HK-2 (cell line): ENCODE measurements at regions not wholly inside any gene's neighbourhood (a gene's known extent, or its start where the extent isn't known, plus 50 kb on each side); places are given as distances from the start of the nearest gene placed in this dataset.
"Not testable (repeated sequence)": the region's sequence is repeated elsewhere in the genome, so short reads cannot be mapped to it uniquely, and the experiment has no call there.

Experiments
- DNase-seq: peaks from one replicate; pipeline ENCODE4 v3.0.0-alpha.2; 2018; ENCODE audit not compliant: unreplicated experiment

DNA sequence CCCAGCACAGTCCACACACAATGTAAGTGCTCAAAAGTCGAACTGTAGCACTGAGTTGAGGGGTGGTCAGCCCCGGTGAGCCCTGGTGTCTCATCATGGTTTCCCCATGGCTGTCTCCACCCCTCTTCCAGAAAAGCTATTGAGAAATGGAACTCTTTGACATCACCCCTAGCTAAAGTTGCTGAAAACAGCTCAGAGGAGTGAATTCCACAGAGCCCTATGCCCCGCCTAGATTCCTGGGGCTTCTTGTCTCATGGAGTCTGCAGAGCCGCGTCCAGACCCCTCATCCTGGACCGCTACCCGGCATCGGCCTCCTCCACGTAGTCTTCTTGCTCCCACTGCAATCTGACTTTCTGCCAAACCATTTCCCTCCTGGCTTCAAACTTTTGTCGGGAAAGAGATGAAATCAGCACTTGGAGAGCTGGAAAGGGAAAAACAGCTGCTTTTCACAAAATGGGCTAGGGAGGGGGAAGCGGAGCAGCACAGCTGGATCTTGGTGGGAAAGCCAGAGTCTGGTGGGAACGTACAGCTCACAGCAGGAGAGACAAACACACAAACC is 132.2 kb downstream of the SNX5 start:
- DNase-seq: no peak

DNA sequence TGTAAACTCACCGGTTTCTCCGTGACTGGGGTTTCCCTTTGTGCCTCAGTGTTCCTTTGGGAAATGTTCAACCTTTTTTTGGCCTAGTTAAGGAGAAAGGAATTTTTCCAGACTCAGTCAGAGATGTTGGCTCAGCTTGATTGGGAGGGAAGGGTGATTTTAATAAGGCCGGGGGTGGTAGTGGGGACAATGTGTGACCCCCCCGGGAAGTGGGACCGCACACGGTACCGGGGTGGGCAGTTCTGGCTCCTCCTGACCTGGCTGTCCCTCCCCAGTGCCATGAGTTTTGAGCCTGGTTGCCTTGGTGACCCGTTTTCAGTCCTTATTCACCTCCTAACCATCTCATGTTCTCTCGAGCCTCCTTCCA is 132.7 kb downstream of the SNX5 start:
- DNase-seq: no peak

DNA sequence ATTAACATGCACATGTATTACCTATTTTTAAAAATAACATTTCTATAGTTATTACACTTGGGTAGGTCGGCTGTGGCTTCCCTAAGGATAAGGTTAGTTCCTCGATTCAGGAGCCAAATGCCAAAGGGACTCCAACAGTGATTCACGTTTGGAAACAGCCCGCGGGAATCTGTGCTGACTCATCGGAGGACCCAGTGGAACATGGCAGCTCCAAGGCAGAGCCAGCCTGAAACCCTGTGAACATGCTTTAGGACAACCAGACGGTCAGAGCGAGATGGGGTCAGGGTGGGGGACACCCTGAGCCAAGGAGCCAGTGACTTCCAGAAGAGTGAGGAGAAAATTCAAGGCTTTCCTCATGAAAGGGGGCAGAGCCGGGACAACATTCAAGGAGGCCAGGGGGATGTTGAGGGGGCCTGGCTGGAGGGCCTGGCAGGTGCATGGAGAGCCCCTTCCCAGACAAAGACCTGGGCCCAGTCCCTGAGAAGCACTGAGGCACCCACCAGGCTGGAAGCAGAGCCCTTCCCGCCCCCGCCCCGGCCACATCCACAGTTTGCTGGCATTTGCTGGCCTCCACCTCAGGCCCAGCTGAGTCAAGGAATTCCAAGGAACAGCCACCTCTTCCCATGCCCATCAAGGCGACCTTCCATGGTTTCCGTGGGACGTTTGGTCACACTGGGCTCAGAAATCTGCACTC is 133.2 kb downstream of the SNX5 start:
- DNase-seq: peak; percentile 63

DNA sequence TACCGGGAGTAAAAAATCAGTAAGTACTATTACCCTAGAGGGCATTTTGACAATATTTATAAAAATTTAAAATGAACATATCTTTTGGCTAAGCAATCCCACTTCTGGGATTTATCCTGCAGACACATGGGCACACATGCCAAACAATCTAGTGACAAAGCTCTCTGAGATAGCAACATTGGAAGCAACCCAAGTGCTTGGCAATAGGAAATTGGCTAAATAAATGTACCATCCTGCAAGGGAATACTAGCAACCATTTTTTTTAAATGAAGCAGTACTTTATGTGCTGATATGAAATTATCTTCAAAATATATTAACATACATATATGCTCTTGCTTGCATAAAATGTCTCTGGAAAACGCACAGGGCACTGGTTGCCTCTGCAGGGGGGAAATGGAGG is 133.8 kb downstream of the SNX5 start:
- DNase-seq: no peak

DNA sequence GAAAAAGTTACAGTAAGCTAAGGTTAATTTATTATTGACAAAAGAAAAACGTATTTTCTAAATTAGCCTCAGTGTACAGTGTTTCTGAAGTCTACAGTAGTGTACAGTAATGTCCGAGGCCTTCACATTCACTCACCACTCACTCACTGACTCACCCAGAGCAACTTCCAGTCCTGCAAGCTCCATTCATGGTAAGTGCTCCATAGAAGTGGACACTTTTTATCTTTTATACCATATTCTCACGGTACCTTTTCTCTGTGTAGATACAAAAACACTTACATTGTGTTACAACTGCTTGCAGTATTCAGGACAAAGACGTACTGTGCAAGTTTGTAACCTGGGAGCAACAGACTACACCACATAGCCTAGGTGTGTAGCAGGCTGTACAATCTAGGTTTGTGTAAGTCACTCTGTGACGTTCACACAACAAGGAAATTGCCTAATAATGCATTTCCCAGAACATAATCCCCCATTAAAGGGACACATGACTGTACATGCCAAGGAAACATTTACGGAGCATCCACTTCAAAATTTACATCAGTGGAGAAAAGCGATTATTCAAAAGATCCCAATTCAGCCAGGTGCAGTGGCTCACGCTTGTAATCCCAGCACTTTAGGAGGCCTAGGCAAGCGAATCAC is 133.4 kb downstream of the BANF2 start:
- DNase-seq: no peak

DNA sequence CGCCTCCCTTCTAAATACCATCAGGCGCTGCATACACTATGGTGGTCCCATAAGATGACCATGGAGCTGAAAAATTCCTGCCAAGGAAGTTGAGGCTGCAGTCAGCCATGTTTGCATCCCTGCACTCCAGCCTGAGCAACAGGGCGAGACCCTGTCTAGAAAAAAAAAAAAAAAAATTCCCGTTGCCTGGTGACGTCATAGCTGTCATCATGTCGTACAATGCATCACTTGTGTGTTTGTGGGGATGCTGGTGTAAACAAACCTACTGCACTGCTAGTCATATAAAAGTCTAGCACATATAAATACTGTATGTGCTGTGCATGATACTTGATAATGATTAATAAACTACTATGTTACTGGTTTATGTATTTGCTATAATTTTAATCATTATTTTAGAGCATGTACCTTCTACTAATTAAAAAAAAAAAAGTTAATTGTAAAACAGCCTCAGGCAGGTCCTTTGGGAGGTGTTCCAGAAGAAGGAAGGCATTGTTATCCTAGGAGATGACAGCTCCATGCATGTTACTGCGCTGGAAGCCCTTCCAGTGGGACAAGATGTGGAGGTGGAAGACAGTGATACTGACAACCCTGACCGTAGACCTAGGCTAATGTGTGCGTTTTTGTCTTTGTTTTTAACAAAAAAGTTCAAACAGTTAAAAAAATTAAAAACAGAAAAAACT is 132.6 kb downstream of the BANF2 start:
- no peak for DNase-seq

DNA sequence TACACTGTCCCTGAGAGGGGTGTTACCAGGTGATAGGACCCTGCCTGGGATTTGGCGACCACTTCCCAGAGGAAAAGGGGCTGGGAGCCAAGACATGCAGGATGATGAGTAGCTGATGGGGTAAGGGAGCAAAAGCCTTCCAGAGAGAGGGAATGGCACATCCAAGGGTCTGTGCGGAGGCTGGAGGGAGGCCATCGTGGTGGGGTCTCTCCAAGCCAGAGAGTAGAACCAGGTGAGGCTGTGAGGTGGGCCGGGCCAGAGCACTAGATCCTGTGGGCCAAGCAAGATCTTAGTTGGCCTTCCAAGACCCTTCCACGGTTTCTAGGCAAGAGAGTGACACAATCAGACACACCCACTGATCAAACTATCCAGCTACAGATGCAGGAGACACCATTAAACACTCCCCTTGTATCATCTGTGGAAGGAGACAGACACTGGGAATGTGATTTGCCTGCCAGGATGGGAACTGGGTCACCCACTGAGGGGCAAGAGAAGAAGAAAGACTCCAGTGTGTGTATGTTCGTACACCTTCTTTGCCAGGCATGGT is 128.9 kb downstream of the BANF2 start:
- no peak for DNase-seq

DNA sequence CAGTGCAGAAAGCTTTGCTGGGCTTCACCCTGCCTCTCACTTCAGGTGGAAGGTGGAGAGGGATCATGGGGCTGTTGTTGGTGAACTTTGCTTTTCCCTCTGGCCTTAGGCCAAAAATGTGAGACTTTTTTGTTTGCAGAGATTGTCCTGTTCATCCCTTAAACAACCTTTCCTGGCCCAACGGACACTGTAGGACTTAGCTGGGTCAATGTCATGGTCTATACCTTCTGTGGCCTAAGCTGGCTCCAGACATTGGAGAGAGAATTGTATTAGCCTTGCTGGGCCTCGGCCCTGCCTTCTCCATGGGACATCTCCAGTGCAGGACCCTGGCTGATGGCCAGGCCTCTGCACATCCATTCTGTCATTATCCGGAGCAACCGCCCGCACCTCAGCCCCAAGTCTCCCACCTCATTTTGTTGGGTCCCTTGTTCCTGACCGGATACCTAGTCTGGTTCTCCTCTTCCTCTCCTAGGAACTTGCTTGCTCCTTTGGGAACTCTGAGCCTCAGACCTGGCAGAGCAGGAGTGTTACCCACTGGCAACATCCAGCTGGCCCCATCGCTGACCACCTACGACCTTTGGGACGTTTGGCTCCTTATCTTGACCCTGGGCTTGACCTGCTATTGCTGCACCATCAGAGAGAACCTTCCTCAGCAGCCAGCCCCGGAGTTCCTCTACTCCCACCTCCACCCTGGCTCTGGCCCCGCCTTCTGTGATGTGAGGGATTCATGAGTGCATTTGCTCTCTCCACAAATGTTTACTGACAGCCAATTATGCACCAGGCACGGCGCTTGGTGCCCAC is 128.2 kb downstream of the BANF2 start:
- no peak for DNase-seq

DNA sequence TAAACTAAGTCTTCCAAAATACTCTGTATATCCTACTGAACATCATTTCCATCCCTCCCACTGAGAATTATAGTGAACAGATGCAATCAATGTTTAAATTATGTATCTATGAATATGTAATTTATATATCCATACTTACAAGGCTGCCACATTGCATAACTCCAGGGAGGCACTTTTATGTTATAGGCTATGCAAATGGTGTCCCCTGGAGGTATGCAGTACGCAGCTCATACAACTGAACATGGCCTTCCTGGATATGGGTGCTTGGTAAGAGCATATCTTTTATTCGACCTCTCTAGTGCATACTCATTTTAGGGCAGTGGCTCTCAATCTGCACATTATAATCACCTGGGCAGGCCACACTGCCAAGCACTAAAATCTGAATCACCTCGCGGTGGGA is 127.3 kb downstream of the BANF2 start:
- DNase-seq: no peak

DNA sequence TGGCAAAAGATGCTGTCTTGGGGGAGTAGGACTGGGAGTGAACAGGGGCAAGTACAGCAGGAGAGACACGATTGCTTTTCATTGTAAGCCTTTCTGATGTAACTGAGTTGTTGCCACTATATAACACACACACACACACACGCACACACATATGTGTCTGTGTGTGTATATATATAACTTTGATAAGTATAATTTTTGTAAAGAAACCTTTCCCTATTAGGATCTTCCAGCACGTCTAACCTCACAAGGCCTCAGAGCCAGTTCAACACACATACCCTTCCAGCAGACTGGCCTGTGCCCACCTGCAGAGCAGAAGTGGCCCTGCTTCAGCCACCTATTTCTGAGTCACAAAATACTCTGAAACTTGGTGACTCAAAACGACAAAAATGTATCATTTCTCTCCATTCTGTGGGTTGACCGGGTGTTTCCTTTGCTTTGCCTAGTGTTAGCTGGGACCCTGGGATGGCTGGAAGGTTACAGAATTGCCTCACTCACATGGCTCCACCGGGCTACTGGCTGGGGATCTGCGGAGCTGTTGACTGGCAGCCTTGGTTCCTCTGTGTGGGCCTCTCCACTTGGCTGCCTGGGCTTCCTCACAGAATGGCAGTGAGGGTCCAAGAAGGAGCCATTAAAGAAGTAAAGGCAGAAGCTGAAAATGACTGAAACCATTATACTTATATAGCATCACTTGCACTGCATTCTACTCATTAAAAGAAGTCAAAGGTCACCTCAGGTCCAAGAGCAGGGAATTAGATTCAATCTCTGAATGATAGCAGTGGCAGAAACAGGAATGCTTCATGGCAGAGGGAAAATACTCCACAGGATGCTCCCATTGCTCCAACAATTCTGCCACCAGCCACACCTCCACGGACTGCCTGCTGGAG is 126.4 kb downstream of the BANF2 start:
- no peak for DNase-seq

DNA sequence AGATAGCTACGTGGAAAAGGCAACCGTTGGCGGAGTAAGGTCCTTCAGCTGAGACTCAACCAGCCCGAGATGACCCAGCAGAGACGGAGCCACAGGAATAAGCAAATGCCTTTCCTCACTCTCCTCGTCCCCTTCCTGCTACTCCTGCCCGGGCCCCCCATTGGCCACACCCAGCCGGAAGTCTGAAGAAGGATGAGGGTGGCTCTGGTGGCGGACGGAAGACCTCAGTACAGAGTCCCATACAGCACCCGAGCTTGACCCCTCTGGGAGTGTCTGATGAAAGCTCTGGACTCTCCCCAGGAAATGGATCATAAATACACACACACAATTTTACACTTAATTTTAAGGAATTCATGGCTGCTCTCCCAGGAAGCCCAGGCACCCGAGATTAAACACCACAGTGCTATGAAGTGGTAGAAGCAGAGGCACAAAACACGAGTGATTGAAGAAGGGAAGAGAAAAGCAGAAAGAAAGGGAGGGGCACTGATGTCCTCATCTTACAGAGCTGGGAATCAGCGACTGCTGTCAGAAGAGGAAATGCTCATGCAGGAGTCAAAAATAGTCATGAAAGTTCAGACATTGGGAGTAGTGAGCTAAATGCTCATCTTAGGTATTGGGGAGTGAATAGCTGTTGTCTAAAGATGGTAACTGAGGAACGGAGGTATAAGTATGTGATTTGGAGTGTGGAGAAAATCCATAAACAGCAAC is 125.6 kb downstream of the BANF2 start:
- no peak for DNase-seq

DNA sequence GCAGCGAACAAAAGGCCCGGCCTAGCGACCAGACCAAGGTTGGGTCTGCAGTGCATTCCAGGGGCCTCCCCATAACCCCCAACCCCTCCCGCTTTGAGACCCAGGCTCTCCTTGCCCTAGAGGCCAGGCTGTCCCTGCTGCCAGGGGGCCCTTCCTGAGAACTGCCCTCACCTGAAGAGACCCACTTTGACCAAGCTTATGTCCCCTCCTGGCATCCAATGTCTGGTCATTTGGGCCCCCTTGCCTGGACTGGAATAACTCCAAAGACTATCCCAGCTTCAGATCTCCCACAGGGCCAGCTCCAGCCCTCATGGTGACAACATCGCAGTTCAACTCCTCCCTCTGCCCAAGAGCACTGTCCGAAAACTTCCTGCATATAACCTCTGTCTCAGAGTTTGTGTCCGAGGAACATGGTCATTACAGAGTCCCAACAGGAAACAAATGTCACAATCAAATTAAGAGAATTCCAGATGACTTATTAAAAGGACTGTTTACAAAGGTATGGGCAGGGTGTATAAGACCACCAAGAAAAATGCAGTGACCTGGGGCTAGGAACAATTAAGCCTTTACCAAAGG is 125.0 kb downstream of the BANF2 start:
- no peak for DNase-seq

DNA sequence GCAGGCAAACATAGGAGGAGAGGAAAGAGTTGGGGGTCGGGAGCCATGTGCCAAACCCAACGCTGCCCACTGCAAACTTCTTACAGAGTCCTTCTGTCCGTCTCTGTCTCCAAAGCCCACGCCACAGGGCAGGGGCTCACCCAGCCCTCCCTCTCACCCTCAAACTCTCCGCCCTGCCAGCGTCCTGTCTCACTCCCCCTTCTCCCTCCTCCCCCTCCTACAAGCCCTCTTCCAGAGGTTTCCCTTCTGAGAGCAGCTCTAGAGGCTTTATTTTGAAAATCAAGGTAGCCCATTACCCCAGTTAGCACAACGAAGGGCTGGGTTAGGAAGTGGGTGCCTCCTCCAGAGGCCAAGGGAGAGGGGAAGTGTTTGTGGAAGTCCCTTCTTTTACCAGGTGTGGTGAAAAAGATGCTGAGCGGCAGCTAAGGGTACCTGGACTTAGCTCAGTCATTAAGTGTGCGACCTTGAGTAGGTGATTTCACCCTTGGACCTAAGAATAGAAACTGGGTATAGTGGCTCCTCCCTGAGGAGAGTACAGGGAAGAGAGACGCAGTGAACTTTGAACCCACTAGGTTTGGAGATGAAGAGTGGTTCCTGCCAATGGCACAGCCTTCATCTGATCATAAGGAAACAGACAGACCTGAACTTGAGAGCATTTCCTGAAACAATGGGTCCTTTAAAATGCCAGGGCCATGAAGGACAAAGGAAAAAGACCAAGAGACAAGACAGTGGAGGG is 123.8 kb downstream of the BANF2 start:
- DNase-seq: no peak

DNA sequence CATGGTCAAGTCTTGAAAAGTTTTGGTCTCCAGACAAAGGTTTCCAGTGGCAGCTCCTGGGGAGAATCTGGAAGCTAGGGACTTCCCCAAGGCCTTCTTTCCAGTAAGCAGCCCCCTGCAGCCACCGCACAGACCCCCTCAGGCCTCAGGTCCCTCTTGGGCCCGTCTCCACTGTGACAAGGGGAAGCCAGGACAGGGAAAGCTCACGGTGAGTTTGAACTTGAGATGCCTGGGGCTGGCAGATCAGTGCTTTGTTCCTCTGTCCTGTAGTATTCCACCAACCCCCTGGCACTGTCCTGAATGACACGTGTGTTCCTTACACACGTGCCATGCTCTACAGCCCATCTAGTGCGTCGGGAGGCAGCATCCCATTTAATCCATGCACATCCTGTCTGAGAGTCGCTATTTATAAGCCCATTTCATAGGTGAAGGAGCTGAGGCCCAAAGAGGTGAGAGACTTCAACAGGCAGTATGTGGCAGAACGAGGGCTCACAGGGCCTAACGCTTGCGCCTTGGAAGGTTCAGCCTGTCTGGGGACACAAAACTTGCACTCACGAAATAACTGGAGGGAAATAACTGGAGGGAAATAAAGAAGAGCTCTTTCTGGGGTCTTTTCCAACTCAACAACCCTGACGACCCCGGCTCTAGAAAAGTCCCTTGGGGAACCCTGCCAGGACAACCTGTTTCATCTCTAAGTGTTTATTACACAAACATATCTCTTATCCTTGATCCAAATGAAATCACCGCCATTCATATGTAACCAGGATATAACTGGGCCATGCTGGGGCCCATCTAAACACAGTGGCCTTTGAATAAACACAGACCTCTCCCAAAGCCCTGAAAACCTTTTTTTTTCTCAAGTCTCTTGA is 123.0 kb downstream of the BANF2 start:
- DNase-seq: no peak

DNA sequence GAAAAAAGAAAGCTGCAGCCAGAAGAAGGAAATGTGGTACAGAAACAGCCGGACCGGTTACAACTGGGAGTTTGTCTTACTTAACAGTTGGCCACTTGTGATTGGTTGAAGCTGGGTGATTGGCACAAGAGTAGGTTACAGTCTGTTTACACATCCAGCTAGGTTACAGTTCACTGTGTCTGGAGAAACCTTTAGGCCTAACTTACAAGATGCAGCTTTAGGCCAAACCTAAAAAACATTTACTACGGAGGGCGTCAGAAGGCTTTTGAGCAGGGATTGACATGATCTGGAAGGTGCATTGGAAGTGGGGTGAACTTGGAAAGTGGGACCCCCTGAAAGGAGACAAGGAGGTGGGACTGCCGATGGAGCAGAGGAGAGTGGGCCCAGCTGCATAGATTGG is 122.3 kb downstream of the BANF2 start:
- DNase-seq: no peak

DNA sequence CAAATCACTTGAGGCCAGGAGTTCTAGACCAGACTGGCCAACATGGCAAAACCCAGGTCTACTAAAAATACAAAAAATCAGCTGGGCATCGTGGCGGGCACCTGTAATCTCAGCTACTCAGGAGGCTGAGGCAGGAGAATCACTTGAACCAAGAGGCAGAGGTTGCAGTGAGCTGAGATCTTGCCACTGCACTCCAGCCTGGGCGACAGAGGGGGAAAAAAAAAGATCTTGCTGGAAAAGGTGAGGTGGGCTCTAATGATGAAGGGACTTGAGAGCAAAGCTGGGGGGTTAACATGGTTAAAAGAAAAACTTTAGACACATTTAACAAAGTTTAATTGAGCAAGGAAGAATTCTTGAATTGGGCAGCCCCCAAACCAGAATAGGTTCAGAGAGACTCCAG is 121.8 kb downstream of the BANF2 start:
- DNase-seq: not testable (repeated sequence)

DNA sequence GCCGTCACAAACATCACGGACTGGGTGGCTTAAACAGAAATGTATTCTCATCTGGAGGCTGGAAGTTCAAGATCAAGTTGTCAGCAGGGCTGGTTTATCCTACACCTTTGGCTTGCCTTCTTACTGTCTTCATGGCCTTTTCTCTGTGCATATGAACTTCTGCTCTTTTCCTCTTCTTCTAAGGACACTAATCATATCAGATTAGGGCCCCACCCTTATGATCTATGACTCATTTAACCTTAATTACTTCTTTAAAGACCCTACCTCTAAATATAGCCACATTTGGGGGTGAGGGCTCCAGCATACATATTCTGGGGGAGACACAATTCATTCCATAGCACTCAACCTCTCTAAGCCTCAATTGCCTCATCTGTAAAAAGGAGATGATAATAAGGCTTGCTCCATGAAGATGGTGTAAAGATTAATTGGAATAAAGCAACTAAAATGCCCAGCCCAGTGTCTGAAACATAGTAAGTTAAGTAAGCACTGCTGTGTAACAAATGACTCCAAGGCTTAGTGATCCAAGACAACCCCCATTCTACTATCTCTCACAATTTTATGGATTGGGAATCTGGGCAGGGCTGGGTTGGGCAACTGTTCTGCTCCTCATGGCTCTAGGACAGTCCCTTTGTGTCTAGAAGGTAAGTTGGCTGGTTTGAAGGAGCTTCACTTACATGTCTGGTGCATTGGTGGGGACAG is 119.8 kb downstream of the BANF2 start:
- DNase-seq: no peak

DNA sequence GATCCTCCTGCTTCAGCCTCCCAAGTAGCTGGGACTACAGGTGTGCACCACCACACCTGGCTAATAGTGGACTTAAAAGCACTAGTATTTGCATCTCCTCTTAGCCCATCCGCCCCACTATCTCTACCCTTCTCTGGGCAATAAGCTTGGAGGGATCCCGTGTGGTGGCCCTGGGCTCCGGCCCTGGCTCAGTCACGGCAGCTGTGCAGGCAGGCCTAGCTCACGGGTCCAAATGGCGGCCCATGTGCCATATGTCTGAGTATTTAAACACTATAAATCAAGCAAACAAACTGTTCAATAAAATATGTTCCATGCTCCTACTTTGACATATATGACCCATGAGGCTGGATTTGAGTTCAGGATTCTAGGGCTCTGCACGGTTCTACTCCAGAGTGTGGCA is 118.4 kb downstream of the BANF2 start:
- DNase-seq: no peak
